GM13976 (cell line): ENCODE measurements at regions not wholly inside any gene's neighbourhood (a gene's known extent, or its start where the extent isn't known, plus 50 kb on each side); places are given as distances from the start of the nearest gene placed in this dataset.

Experiments
- DNase-seq: peaks from one replicate; pipeline ENCODE4 v3.0.0; 2012; ENCODE audit warnings: low spot score
- CTCF ChIP-seq: IDR thresholded peaks from 2 replicates; pipeline ENCODE4 v1.5.1; 2012; ENCODE audit warnings: borderline replicate concordance, mild to moderate bottlenecking; ENCODE audit not compliant: insufficient read depth; ENCODE audit errors: extremely low read depth, missing control alignments, control extremely low read depth
- in situ Hi-C: fragments of 300-500 bp; cut with MboI; formaldehyde crosslinking; loops from one replicate; pipeline ENCODE4 v1.12.0; 2022; ENCODE audit warnings: low sequenced_read_pairs, mixed read lengths, inconsistent platforms; ENCODE audit not compliant: unreplicated experiment

- in situ Hi-C loops: no loop called here
- TF ChIP-seq CTCF: no peak
- DNase-seq: no peak
Measured at GRCh38 chr7:130914554-130915294, 180.7 kb upstream of the KLF14 start.

GRCh38 chr7:130917669-130918128 lies 183.7 kb upstream of the KLF14 start:
- in situ Hi-C loops: no loop called here
- DNase-seq: no peak
- no peak for TF ChIP-seq CTCF

GRCh38 chr7:130918129-130919052 lies 184.4 kb upstream of the KLF14 start:
- no peak for TF ChIP-seq CTCF
- no peak for DNase-seq
- in situ Hi-C loops: no loop called here

- in situ Hi-C loops: no loop called here
- no peak for DNase-seq
- TF ChIP-seq CTCF: no peak
Measured at GRCh38 chr7:130919316-130920103, 185.5 kb upstream of the KLF14 start.

GRCh38 chr7:130920122-130920521 lies 186.1 kb upstream of the KLF14 start:
- DNase-seq: no peak
- in situ Hi-C loops: no loop called here

More at GRCh38 chr7:130920122-130920521, 186.1 kb upstream of the KLF14 start:
- TF ChIP-seq CTCF: no peak
